Right cardiac atrium (tissue), 5 donors: ENCODE measurements at regions not wholly inside any gene's neighbourhood (a gene's known extent, or its start where the extent isn't known, plus 50 kb on each side); places are given as distances from the start of the nearest gene placed in this dataset.

Source experiments
- ATAC-seq, 2 donors: fragments of 200-7000 bp; cut with Tn5 transposase; one replicate each; pipeline versions ENCODE4 v1.8.0 to v1.9.1; 2020; ENCODE audit warnings: moderate library complexity in 2 of 2, mild to moderate bottlenecking in 1 of 2
- DNase-seq, 3 donors: peaks; one replicate each; pipeline ENCODE4 v3.0.0-alpha.2; 2020
- H3K27ac ChIP-seq: one replicate; pipeline ENCODE4 v1.5.1; 2013; ENCODE audit warnings: mild to moderate bottlenecking, low read length, control low read depth, moderate library complexity
- H3K27me3 ChIP-seq: one replicate; pipeline ENCODE4 v1.6.1; 2013; ENCODE audit not compliant: control insufficient read depth, insufficient read depth
- H3K4me1 ChIP-seq: one replicate; pipeline ENCODE4 v1.6.1; 2013; ENCODE audit warnings: low read length; ENCODE audit not compliant: control insufficient read depth, insufficient read depth
- H3K4me3 ChIP-seq: one replicate; pipeline ENCODE4 v1.5.1; 2013; ENCODE audit warnings: low read length, control low read depth
- H3K9me3 ChIP-seq: one replicate; pipeline ENCODE4 v1.6.1; 2013; ENCODE audit warnings: low read length; ENCODE audit not compliant: control insufficient read depth
- WGBS: extraction: QIAGEN DNeasy Blood & Tissue Kit; methylation state at CpG from one replicate; pipeline ENCODE4 v1.1.7; 2013; 5-methylcytosine and 5-hydroxymethylcytosine counted together
- intact Hi-C, 4 donors: fragments of 100-400 bp; cut with DNase I; formaldehyde crosslinking; loops; one replicate each; pipeline versions ENCODE4 v1.11.0 to v1.14.0; 2022 to 2023
- donor health status: healthy with polysubstance abuse.
- donor health status: DM: no; HTN: yes; CAD: no.
- donor health status: DM: no; HTN: no; CAD: no.
- donor health status: DM: no; HTN: yes; CAD: no; lungs with severe emphysema.
- donor health status: DM: yes; HTN: yes; CAD: no.

- intact Hi-C loops: no loop called here
- DNase-seq: no peak
- 87% methylated on average over 12 of the region's 12 CpGs for WGBS
Measured at GRCh38 chr2:235141411-235142128, 189.8 kb downstream of the SH3BP4 start.

GRCh38 chr2:235142601-235143000, 190.8 kb downstream of the SH3BP4 start:
- Histone ChIP-seq H3K9me3 (no peaks in the 10 kb centered on the region), H3K27ac (no peak overlapping the region), H3K4me3 (no peak overlapping the region), H3K4me1 (no peaks in the 10 kb centered on the region), H3K27me3 (no peaks in the 10 kb centered on the region)
- DNase-seq: no peak
- intact Hi-C loops: no loop called here
- no peak for ATAC-seq
- WGBS: 52% methylated on average over 4 of the region's 4 CpGs

More at GRCh38 chr2:235141411-235142128, 189.8 kb downstream of the SH3BP4 start:
- ATAC-seq: no peak
- Histone ChIP-seq H3K27ac (no peak overlapping the region), H3K4me1 (no peaks in the 10 kb centered on the region), H3K9me3 (no peaks in the 10 kb centered on the region), H3K27me3 (no peaks in the 10 kb centered on the region), H3K4me3 (no peak overlapping the region)

- no peak for DNase-seq
- H3K27me3 ChIP-seq: no peaks in the 10 kb centered on the region
- H3K27ac ChIP-seq: no peak overlapping the region
- no peak for ATAC-seq
- no peak overlapping the region for H3K4me3 ChIP-seq
- no peaks in the 10 kb centered on the region for H3K9me3 ChIP-seq
- no peaks in the 10 kb centered on the region for H3K4me1 ChIP-seq
- 67% methylated on average over 2 of the region's 2 CpGs for whole genome bisulfite sequencing
- intact Hi-C loops: no loop called here
Measured at GRCh38 chr2:235143789-235144188, 192.0 kb downstream of the SH3BP4 start.

- ATAC-seq (no peak), DNase-seq (no peak)
- H3K27ac ChIP-seq: no peak overlapping the region
- no peak overlapping the region for H3K4me3 ChIP-seq
- intact Hi-C loops: no loop called here
- no peaks in the 10 kb centered on the region for H3K4me1 ChIP-seq
- H3K27me3 ChIP-seq: no peaks in the 10 kb centered on the region
- 55% methylated on average over 4 of the region's 4 CpGs for WGBS
- no peaks in the 10 kb centered on the region for H3K9me3 ChIP-seq
Measured at GRCh38 chr2:235144291-235144690, 192.5 kb downstream of the SH3BP4 start.

GRCh38 chr2:235146206-235146605, 194.4 kb downstream of the SH3BP4 start:
- no peak for ATAC-seq
- 78% methylated on average over 1 of the region's 1 CpG for WGBS
- Histone ChIP-seq H3K9me3 (no peaks in the 10 kb centered on the region), H3K27me3 (no peaks in the 10 kb centered on the region), H3K4me1 (no peaks in the 10 kb centered on the region), H3K27ac (no peak overlapping the region), H3K4me3 (no peak overlapping the region)
- intact Hi-C loops: no loop called here
- DNase-seq: no peak

GRCh38 chr2:235146871-235147565, 195.2 kb downstream of the SH3BP4 start:
- no peak overlapping the region for H3K27ac ChIP-seq
- H3K9me3 ChIP-seq: no peaks in the 10 kb centered on the region
- WGBS: 85% methylated on average over 16 of the region's 16 CpGs
- no peaks in the 10 kb centered on the region for H3K27me3 ChIP-seq
- DNase-seq: no peak
- intact Hi-C loops: no loop called here
- no peaks in the 10 kb centered on the region for H3K4me1 ChIP-seq
- no peak for ATAC-seq
- H3K4me3 ChIP-seq: no peak overlapping the region

GRCh38 chr2:235148201-235149170, 196.7 kb downstream of the SH3BP4 start:
- DNase-seq: no peak
- ATAC-seq: no peak
- no peak overlapping the region for H3K27ac ChIP-seq
- no peaks in the 10 kb centered on the region for H3K9me3 ChIP-seq
- 54% methylated on average over 7 of the region's 7 CpGs for WGBS
- no peak overlapping the region for H3K4me3 ChIP-seq
- intact Hi-C loops: no loop called here
- H3K27me3 ChIP-seq: no peaks in the 10 kb centered on the region
- no peaks in the 10 kb centered on the region for H3K4me1 ChIP-seq

GRCh38 chr2:235149240-235149659, 197.4 kb downstream of the SH3BP4 start:
- ATAC-seq: no peak
- no peak overlapping the region for H3K27ac ChIP-seq
- intact Hi-C loops: no loop called here
- no peak for DNase-seq
- 64% methylated on average over 4 of the region's 4 CpGs for WGBS
- H3K4me3 ChIP-seq: no peak overlapping the region
- no peaks in the 10 kb centered on the region for H3K4me1 ChIP-seq
- H3K27me3 ChIP-seq: no peaks in the 10 kb centered on the region
- no peaks in the 10 kb centered on the region for H3K9me3 ChIP-seq

- no peak for DNase-seq
- Histone ChIP-seq H3K4me1 (no peaks in the 10 kb centered on the region), H3K9me3 (no peaks in the 10 kb centered on the region), H3K4me3 (no peak overlapping the region), H3K27me3 (no peaks in the 10 kb centered on the region), H3K27ac (no peak overlapping the region)
- intact Hi-C loops: no loop called here
- no peak for ATAC-seq
- 89% methylated on average over 1 of the region's 1 CpG for WGBS
Measured at GRCh38 chr2:235149736-235150135, 197.9 kb downstream of the SH3BP4 start.

- 88% methylated on average over 2 of the region's 2 CpGs for WGBS
- no peaks in the 10 kb centered on the region for H3K9me3 ChIP-seq
- H3K4me1 ChIP-seq: no peaks in the 10 kb centered on the region
- DNase-seq (no peak), ATAC-seq (no peak)
- intact Hi-C loops: no loop called here
- H3K27me3 ChIP-seq: no peaks in the 10 kb centered on the region
- H3K4me3 ChIP-seq: no peak overlapping the region
- no peak overlapping the region for H3K27ac ChIP-seq
Measured at GRCh38 chr2:235151152-235151551, 199.3 kb downstream of the SH3BP4 start.

- Histone ChIP-seq H3K9me3 (no peaks in the 10 kb centered on the region), H3K4me3 (no peak overlapping the region), H3K27me3 (no peaks in the 10 kb centered on the region), H3K4me1 (no peaks in the 10 kb centered on the region), H3K27ac (no peak overlapping the region)
- no peak for DNase-seq
- intact Hi-C loops: no loop called here
- ATAC-seq: no peak
- 88% methylated on average over 5 of the region's 5 CpGs for WGBS
Measured at GRCh38 chr2:235155163-235155562, 203.3 kb downstream of the SH3BP4 start.
